Tibial artery (tissue), 4 donors: ENCODE measurements at regions not wholly inside any gene's neighbourhood (a gene's known extent, or its start where the extent isn't known, plus 50 kb on each side); places are given as distances from the start of the nearest gene placed in this dataset.

Experiments used
- DNase-seq, 2 donors: peaks; one replicate each; pipeline ENCODE4 v3.0.0-alpha.2; 2019
- H3K27ac ChIP-seq, 2 donors: fragments of 200-600 bp; sonication (generic) in 1 of 2; 1 replicate in 1 of 2; 2 replicates in 1 of 2; pipeline ENCODE4 v1.5.1; 2018 to 2019; ENCODE audit warnings: mild to moderate bottlenecking in 1 of 2
- H3K27me3 ChIP-seq, 2 donors: fragments of 200-600 bp; sonication (generic) in 1 of 2; one replicate each; pipeline versions ENCODE4 v1.5.1 to v1.6.0; 2016 to 2019
- H3K36me3 ChIP-seq, 3 donors: fragments of 200-600 bp; sonication (generic) in 2 of 3; one replicate each; pipeline ENCODE4 v1.5.1; 2016 to 2019; ENCODE audit warnings: mild to moderate bottlenecking in 2 of 3
- H3K4me1 ChIP-seq, 4 donors: fragments of 200-600 bp; sonication (generic) in 2 of 4; 1 replicate in 3 of 4; 2 replicates in 1 of 4; pipeline ENCODE4 v1.5.1; 2016 to 2019
- H3K4me3 ChIP-seq, 2 donors: fragments of 200-600 bp; sonication (generic) in 1 of 2; 1 replicate in 1 of 2; 2 replicates in 1 of 2; pipeline ENCODE4 v1.5.1; 2018 to 2019; ENCODE audit warnings: mild to moderate bottlenecking in 2 of 2
- H3K9me3 ChIP-seq, 3 donors: fragments of 200-600 bp; sonication (generic) in 1 of 3; one replicate each; pipeline ENCODE4 v1.5.1; 2016 to 2019
- intact Hi-C: fragments of 100-400 bp; cut with DNase I; formaldehyde crosslinking; loops from one replicate; pipeline ENCODE4 v1.15.0; 2023; ENCODE audit warnings: low total_unique reads
- TF ChIP-seq, protein P1 (sequence below), 2 experiments: fragments of 200-600 bp in 1 of 2; fragments of 450-650 bp in 1 of 2; IDR thresholded peaks; one replicate each; pipeline ENCODE4 v1.5.1; 2017 to 2019; ENCODE audit warnings: antibody characterized with exemption in 2 of 2, mild to moderate bottlenecking in 1 of 2, moderate library complexity in 1 of 2

GRCh38 chr14:34199585-34199984 is 248.7 kb upstream of the EGLN3 start:
- no peaks in the 10 kb centered on the region for H3K9me3 ChIP-seq
- H3K27ac ChIP-seq, result no peak overlapping the region
- no peaks in the 10 kb centered on the region for H3K4me1 ChIP-seq
- H3K27me3 ChIP-seq, result no peaks in the 10 kb centered on the region
- DNase-seq, result no peak
- TF ChIP-seq, protein P1, sequence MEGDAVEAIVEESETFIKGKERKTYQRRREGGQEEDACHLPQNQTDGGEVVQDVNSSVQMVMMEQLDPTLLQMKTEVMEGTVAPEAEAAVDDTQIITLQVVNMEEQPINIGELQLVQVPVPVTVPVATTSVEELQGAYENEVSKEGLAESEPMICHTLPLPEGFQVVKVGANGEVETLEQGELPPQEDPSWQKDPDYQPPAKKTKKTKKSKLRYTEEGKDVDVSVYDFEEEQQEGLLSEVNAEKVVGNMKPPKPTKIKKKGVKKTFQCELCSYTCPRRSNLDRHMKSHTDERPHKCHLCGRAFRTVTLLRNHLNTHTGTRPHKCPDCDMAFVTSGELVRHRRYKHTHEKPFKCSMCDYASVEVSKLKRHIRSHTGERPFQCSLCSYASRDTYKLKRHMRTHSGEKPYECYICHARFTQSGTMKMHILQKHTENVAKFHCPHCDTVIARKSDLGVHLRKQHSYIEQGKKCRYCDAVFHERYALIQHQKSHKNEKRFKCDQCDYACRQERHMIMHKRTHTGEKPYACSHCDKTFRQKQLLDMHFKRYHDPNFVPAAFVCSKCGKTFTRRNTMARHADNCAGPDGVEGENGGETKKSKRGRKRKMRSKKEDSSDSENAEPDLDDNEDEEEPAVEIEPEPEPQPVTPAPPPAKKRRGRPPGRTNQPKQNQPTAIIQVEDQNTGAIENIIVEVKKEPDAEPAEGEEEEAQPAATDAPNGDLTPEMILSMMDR (IDR thresholded peaks at IDR 0.05), result no peak
- H3K36me3 ChIP-seq, result no peaks in the 10 kb centered on the region
- no peak overlapping the region for H3K4me3 ChIP-seq
- intact Hi-C loops, result no loop called here

DNA sequence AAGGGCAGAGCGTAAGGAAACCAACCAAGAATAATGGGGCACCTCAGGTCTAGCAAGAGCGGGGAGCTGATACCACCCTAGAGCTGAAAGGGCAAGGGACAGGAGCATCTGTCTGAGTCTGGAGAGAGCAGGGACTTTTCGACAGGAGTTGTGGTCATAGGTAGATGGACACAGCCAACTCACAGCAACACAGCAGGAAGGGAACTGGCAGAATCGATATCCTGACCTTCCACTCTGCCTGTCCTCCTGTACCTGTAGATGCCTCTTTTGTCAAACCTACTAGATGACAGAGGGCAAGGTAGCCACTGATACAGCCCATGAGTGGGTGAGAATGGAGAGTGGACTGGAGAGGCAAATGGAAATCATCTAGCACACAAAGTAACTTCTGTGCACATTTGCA is 247.2 kb upstream of the EGLN3 start:
- no peaks in the 10 kb centered on the region for H3K36me3 ChIP-seq
- no peak overlapping the region for H3K4me3 ChIP-seq
- no peaks in the 10 kb centered on the region for H3K4me1 ChIP-seq
- no peaks in the 10 kb centered on the region for H3K9me3 ChIP-seq
- DNase-seq, result no peak
- intact Hi-C loops, result no loop called here
- no peaks in the 10 kb centered on the region for H3K27me3 ChIP-seq
- TF ChIP-seq, protein P1 (IDR thresholded peaks at IDR 0.05), result no peak
- H3K27ac ChIP-seq, result no peak overlapping the region

GRCh38 chr14:34195964-34196363 is 245.1 kb upstream of the EGLN3 start:
- TF ChIP-seq, protein P1 (IDR thresholded peaks at IDR 0.05), result no peak
- no peak overlapping the region for H3K27ac ChIP-seq
- H3K4me3 ChIP-seq, result no peak overlapping the region
- no peaks in the 10 kb centered on the region for H3K9me3 ChIP-seq
- no peaks in the 10 kb centered on the region for H3K36me3 ChIP-seq
- no peaks in the 10 kb centered on the region for H3K27me3 ChIP-seq
- intact Hi-C loops, result no loop called here
- no peak for DNase-seq
- no peaks in the 10 kb centered on the region for H3K4me1 ChIP-seq

DNA sequence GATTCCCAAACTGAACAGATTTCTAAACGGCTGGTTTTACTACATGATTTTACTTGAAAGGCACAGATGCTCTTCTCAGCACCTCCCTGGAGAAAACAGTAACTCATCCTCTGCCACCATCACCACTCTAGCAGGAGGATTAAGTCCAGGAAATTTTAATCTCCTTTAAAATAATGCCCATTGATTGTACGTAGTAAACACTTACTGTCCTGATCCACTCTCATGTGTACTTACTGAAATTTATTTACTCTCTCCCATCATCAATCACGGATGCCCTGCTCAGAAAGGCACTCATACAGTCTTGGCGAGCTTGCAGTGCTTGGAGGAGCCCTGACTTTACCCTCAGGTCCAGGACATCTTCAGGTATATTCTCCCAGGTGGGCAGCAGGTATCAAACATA is 239.8 kb upstream of the EGLN3 start:
- Histone ChIP-seq H3K27ac (no peak overlapping the region), H3K4me1 (no peaks in the 10 kb centered on the region), H3K36me3 (no peaks in the 10 kb centered on the region), H3K4me3 (no peak overlapping the region), H3K9me3 (no peaks in the 10 kb centered on the region), H3K27me3 (no peaks in the 10 kb centered on the region)
- intact Hi-C loops, result no loop called here
- TF ChIP-seq, protein P1 (IDR thresholded peaks at IDR 0.05), result no peak
- no peak for DNase-seq

DNA sequence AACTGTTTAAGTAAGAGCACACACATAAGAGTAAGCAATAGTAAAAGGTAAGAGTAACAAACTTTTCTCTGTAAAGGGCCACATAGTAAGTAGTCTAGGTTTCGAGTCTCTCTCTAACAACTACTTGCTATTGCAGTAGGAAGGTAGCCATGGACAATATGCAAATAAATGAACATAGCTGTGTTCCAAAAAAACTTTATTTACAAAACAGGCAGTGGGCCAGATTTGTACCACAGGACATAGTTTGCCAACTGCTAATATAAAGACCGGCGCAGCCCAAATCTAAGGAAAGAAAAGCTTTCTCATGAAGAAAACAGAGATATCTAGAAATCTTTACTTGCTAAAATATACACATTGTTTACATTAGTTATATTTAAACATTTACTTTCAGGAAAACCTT is 239.0 kb upstream of the EGLN3 start:
- intact Hi-C loops, result no loop called here
- Histone ChIP-seq H3K27me3 (no peaks in the 10 kb centered on the region), H3K36me3 (no peaks in the 10 kb centered on the region), H3K4me1 (no peaks in the 10 kb centered on the region), H3K9me3 (no peaks in the 10 kb centered on the region), H3K4me3 (no peak overlapping the region), H3K27ac (no peak overlapping the region)
- TF ChIP-seq, protein P1 (IDR thresholded peaks at IDR 0.05), result no peak
- no peak for DNase-seq

GRCh38 chr14:34187519-34188044 is 236.7 kb upstream of the EGLN3 start:
- intact Hi-C loops, result no loop called here
- TF ChIP-seq, protein P1 (IDR thresholded peaks at IDR 0.05), result no peak
- H3K36me3 ChIP-seq, result no peaks in the 10 kb centered on the region
- H3K27me3 ChIP-seq, result no peaks in the 10 kb centered on the region
- DNase-seq, result no peak
- H3K4me3 ChIP-seq, result no peak overlapping the region
- H3K27ac ChIP-seq, result no peak overlapping the region
- H3K9me3 ChIP-seq, result no peaks in the 10 kb centered on the region
- no peaks in the 10 kb centered on the region for H3K4me1 ChIP-seq
